Activated CD4-positive, alpha-beta T cell treated with anti-CD3 and anti-CD28 coated beads, Interleukin-2, amount 50 U/mL, for 48 hours (primary cell): ENCODE measurements at regions not wholly inside any gene's neighbourhood (a gene's known extent, or its start where the extent isn't known, plus 50 kb on each side); places are given as distances from the start of the nearest gene placed in this dataset.
A peak's percentile ranks its signal among the peaks of the same experiment; 100 is the strongest.
"Not testable (repeated sequence)": the region's sequence is repeated elsewhere in the genome, so short reads cannot be mapped to it uniquely, and the experiment has no call there.

Source experiments
- DNase-seq, 2 experiments: peaks; one replicate each; pipeline ENCODE4 v3.0.0-alpha.2; 2020

GRCh38 chrX:9390121-9390520 lies 74.7 kb upstream of the TBL1X start:
- DNase-seq, result no peak

- no peak for DNase-seq
Measured at GRCh38 chrX:9390693-9391368, 74.0 kb upstream of the TBL1X start.

- no peak for DNase-seq
Measured at GRCh38 chrX:9392445-9392844, 72.4 kb upstream of the TBL1X start.

GRCh38 chrX:9393571-9393970 lies 71.3 kb upstream of the TBL1X start:
- DNase-seq, result no peak

GRCh38 chrX:9394212-9394611 lies 70.6 kb upstream of the TBL1X start:
- no peak for DNase-seq

GRCh38 chrX:9396930-9397329 lies 67.9 kb upstream of the TBL1X start:
- DNase-seq, result no peak

GRCh38 chrX:9401051-9401450 lies 63.8 kb upstream of the TBL1X start:
- DNase-seq, result no peak

- DNase-seq, result no peak
Measured at GRCh38 chrX:9403374-9403773, 61.5 kb upstream of the TBL1X start.

- peak in 1 of 2 experiments; percentile 7 for DNase-seq
Measured at GRCh38 chrX:9405635-9406034, 59.2 kb upstream of the TBL1X start.

GRCh38 chrX:9410889-9411288 lies 54.0 kb upstream of the TBL1X start:
- not testable (repeated sequence) for DNase-seq

GRCh38 chrX:9411682-9412081 lies 53.2 kb upstream of the TBL1X start:
- DNase-seq, result not testable (repeated sequence)

GRCh38 chrX:9414416-9414815 lies 50.4 kb upstream of the TBL1X start:
- DNase-seq, result no peak
